OCI-M1 (cell line): ENCODE measurements at regions not wholly inside any gene's neighbourhood (a gene's known extent, or its start where the extent isn't known, plus 50 kb on each side); places are given as distances from the start of the nearest gene placed in this dataset.

Source experiments
- DNase-seq: peaks from one replicate; lab custom pipeline; 2025; lab: John Stamatoyannopoulos, UW

DNA sequence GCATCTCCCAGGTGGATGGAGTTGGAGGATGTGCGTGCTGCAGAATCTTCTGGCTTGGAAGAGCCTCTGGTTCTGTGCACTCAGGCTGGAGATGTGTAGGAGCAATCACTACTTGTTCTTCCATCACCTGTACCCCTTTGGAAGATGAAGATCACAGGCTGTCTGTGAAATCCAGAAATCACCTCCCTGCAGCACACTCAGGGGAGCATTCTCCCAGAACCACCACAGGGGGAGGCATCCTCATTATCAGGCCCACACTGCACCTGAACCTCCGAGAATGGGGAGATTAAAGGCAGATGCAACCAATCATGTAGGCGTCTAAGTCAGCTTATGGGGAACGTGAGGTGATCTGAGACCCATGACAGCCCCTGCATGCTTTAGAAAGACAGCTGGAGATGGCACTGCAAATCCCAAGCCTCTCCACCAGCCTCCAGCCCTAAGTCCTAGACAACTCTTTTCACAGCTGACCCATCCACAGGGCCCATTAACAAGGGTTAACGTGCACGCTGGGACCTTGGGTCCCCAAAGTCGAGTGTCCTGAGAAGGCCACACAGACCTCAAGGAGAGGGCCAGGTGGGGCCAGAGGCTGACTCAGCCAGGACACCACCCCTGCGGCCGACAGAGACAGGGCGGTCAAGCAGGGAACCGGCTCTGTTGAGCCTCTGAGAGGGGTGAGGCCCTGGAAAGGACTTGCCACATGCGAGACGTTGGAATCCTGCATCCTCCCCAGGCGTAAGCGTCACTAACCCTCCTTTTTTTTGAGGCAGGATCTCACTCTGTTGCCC, 314.9 kb downstream of the EIPR1 start:
- DNase-seq: no peak

DNA sequence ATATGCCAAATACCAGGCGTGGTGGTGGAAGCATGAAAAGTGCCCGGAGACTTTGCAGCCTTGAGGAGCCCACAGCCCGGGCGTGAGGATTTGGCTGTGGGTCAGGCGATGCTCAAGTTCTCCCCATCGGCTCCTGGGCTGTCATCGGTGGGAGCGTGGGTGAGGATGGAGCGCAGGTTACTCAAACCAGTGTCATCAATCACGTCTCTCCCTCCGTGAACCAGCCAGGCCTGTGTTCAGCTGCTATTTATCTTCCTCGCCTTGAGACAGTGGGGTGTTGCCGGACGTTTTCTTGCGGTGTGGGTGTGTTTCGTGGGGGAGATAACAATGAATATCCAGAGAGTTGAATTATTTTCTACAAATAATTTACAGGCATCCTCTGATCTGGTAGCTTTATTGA, 317.6 kb downstream of the EIPR1 start:
- DNase-seq: no peak

DNA sequence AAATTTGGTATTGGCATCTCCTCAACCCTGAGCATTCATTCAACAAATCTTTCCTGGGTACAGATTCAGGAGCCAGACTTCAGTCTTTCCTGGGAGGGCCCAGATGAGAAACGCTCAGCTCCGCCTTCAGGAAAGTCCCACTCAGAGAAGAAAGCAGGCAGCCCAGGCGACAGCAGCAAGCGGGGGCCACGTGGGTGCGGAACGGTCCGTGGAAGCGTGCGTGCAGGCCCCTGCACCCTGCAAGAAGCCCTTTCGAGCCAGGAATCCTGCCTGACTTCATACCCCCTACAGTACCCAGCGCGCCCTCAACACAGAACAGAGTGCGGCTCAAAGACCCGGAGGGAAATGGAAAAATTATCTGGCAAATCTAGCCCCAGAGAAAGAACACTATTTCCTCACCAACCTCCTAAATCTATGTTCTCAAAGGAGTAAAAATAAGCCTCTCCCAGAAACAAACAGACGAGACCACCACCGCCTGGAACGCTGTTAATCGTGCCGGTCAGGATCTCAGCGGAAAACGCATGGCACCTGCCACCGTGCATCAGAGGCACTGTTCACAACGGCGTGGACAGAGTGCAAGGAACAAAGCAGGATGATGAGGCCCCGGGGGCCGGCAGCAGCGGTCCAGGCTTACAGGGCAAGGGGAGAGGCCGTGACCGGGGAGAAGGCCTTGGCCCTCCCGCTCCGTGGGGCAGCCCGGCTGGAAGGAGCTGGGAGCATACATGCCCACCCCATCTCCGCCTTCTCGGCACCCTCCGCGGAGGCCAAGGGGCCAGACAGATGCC, 318.3 kb downstream of the EIPR1 start:
- DNase-seq: no peak

DNA sequence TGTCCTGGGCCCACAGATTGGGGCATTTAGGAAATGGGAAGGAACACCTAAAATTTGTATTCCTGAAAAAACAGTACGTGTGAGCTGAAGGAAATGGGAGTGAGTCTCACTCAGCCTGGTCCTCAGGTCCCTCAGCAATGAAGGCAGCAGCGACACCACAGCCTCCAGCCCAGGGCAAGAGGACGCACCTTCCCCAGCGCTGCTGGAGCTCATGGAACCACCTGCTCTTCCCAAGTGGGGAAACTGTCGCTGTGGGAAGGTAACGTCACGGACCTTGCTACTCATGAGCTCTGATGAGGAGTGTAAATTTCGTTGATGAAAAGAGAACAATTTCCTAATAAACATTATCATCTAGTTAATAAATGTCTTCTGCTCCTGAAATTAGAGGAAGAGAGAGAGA, 323.6 kb downstream of the EIPR1 start:
- DNase-seq: no peak

DNA sequence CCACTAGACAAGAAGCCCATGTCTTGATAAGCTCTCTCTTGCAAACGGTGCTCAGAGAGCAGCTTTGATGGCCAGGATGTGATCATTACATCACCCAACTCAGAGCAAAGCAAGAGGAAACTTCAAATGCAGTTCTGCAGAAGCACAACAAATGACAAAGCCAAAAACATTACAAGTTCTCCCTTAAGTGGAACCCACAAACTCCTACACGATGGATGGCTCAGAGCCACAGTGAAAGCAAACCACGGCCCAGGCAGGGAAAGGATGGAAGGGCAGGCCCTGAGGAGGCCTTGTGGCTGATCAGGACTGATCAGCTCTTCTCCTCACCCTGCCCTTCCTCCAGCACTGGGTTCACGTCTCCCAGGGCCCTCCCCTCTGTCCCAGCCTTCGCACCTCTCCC, 326.4 kb downstream of the EIPR1 start:
- no peak for DNase-seq

DNA sequence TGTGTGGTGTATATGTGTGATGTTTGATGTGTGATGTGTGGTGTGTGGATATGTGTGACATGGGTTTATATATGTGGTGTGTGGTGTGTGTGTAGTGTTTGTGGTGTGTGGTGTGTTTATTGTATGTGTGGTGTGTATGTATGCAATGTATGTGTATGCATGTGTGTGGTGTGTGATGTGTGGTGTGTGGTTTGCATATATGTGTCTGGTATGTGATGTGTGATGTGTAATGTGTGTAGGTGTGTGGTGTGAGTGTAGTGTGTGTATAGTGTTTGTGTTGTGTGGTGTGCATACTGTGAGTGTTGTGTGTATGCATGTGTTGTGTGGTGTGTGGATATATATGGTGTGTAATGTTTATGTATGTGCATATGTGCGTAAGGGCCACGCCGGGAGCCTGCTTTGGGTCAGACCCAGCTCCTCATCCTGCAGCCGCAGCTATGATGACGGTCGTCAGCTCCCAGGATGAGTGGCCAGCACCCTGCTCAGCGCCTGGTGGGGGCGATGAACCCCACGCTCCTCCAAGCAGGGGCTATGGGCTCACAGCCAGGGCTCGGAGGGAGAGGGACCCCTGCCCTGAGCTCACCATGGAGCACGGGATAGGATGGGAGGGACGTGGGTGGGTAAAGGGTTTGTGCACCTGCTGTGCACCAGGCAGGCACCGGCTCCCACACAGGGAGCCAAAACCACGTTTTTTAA, 331.3 kb downstream of the EIPR1 start:
- DNase-seq: no peak

DNA sequence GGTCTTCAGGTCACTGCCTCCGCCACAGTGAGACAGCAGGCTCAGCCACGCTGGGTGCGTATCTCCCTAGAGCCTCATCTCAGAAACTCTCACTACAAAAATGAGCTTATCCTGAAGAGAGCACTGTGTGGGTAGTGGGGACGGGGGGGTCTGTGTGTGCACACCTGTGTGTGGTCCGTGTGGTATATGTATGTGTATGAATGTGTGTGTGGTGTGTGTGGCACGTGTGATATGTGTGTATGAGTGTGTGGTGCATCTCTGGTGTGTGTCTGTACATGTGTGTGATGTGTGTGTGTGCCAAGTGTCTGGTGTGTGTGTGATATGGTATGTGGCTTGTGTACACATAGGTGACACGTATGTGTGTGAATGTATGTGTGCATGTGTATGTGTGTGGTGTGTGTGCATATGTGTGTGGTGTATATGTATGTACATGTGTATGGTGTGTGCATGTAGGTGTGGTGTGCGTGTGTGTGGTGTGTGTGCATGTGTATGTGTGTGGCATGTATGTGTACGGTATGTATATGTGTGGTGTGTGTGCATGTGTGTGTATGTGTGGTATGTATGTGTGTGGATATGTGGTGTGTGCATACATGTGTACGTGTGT, 332.2 kb downstream of the EIPR1 start:
- DNase-seq: no peak

DNA sequence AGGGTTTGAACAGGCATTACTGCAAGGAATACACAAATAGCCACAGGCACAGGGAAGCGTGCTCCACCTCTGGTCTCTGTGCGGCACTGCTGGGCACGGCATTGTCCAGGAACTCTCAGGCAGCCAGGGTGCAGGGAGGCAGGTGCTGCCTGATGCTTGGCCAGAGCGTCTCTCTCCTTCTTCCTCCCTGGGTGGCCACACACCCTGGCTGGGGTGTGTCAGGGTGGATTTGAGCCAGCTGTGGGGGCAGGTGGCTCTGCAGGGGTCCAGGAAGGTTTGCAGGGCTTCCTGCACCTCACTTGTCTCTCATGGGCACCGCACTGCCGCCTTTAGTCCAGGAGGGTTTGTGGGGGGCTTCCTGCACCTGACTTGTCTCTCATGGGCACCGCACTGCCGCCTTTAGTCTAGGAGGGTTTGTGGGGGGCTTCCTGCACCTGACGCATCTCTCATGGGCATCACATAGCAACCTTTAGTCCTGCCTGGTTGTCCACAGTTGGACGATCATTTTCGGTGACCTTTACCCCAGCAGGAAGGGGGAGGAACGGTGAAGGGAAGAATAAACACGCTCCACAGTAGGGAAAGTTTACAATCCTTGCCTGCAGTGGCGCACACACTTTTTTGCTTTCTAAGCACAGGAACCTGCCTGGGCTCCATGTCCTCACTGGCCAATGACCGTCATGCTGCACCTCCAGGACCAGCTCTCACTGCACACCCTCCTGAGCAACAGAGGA, 332.9 kb downstream of the EIPR1 start:
- DNase-seq: no peak

DNA sequence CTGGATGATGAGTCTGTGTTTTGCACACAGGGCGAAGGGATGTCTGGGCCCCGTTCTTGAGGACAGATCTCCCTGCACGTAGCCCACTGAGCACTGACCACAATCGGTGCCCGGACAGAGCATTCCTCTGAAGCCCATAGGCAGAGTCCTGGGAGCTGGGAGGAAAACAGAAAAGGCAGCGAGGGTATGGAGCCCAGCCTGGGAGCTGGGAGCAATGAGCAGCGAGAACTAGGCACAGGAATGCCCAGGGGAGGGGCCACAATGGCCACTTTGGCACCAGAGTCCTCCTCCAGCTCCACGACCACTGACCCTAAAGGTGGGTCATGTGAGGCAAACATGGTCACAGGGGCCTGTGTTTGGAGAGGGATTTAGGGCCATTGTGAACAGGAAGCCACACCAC, 333.9 kb downstream of the EIPR1 start:
- DNase-seq: no peak

DNA sequence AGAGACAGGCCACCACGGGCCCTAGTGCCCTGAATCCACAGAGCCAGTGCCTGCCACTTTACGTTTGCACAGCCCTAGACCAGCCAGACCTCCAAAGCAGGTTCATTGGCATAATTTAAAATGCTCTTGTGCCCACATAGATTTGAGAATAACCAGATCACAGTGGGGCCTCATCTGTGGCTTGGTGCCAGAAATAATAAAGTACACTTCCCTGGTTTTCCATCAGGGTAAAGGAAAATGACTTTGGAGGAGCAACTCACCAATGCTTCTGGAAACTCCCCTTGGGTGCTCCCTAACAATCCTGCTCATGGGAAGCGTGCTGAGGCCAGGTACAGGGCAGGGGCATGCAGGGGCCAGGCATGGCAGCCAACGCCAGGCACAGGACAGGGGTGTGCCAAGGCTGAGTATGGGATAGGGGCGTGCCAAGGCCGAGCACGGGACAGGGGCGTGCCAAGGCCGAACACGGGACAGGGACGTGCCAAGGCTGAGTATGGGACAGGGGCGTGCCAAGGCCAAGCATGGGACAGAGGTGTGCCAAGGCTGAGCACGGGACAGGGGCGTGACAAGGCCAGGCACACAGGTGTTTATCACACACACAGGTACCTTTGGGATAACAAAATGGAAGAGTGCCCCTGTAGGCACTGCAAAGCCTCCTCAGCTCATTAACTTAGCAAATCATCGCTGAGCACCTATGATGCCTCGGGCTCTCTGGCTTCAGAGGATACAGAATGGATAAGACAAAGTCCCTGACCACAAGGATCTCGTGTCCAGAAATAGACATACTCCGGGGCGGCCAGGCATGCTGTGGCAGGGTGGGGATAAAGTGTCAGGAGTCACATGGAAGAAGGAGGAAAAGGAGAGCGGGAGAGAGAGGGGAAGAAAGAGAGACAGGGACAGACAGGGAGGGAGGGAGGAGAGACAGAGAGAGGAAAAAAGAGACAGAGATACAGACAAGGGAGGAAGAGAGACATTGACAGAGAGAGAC, 334.7 kb downstream of the EIPR1 start:
- no peak for DNase-seq

DNA sequence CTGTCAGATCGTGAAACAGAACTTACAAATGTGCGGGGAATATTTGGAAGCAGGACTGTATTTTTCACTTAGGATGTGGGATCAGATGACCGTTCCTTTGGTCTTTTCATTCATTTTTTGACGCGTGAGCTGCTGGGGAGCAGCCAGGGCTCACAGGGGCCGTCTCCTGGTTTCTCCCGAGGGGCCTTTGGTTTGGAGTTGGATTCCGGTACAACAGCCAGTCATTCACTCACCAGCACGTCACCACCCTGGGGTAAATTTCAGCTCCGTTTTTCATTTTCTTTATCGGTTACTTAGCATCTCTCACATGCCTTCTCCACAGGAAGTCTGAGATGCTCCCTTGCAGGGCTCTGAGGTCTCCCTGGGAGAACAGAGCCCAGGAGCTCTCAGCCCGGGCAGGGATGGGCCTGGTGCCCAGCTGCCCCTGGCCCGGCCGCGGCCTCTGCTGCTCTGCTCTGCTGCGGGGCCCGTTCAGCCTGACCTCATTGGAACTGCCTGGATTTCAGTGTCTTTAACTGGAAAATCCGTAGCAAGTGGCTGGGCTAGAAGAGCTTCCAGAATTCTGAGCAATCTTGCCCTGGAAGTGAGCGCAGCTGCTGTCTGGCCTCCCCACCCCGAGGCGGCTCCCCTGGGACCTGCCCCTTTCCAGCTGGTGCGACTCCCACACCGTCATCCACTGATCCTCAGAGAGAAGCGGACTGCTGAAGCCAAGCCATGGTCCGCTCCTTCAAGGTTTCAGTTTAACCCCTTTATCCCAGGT, 335.6 kb downstream of the EIPR1 start:
- DNase-seq: no peak

DNA sequence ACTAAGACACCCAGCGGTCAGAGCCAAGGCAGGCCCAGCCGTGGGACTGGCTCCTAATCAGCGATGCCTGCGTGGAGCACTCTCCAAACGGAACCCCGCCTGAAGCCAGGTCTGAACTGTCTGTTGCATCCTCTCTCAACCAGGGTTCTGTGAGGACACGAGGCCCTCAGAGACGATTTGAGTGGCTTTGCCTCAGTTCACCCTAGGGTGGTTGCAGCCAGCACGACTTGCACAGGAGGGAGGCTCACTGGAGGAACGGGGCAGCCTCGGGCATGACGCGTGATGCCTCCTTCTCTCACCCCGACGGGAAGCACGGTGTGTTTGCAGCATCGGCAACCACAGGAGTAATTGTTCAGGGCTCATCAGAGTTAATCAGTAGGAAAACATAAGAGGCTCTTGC, 336.4 kb downstream of the EIPR1 start:
- DNase-seq: no peak

DNA sequence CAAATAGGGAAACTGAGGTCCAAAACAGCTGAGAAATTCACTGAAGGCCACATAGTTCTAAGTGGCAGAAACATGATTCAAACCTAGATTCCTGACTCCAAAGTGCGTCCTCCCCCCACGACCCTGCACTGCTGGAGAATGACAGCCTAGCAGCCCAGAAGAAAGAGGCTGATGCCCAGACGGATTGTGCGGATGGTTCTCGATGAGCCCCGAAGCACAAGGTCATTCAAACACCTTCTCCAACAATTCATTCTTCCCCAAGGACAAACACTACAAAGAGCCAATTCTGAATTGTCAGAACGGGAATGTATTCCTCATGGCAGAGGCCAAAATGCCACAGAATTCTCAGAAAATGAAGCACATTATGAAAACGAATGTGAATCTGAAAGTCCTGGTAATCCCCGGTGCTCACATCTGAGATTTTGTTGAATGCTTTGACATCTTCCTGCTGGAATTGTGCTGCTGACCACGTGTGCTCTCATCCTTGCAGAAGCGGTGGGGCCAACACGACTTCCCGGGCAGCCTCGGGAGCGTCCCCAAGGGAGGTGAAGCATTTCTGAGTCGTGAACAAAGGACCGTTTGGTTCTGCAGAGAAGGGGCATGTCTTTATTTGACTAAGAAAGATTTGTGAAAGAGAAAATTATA, 337.0 kb downstream of the EIPR1 start:
- no peak for DNase-seq

DNA sequence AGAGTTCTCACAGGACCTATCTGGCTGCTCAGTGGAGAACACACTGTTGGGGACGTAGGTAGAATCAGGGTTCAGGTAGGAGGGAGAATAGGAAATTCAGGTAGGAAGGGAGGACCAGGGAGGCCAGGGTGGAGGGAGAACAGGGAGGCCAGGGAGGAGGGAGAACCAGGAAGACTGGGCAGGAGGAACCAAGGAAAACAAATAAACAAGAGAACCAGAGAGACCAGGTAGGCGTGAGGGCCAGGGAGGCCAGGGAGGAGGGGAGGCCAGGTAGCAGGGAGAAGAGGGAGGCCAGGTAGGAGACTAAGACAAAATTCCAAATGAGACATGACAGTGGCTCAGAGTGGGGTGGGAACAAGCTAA, 337.6 kb downstream of the EIPR1 start:
- DNase-seq: no peak

DNA sequence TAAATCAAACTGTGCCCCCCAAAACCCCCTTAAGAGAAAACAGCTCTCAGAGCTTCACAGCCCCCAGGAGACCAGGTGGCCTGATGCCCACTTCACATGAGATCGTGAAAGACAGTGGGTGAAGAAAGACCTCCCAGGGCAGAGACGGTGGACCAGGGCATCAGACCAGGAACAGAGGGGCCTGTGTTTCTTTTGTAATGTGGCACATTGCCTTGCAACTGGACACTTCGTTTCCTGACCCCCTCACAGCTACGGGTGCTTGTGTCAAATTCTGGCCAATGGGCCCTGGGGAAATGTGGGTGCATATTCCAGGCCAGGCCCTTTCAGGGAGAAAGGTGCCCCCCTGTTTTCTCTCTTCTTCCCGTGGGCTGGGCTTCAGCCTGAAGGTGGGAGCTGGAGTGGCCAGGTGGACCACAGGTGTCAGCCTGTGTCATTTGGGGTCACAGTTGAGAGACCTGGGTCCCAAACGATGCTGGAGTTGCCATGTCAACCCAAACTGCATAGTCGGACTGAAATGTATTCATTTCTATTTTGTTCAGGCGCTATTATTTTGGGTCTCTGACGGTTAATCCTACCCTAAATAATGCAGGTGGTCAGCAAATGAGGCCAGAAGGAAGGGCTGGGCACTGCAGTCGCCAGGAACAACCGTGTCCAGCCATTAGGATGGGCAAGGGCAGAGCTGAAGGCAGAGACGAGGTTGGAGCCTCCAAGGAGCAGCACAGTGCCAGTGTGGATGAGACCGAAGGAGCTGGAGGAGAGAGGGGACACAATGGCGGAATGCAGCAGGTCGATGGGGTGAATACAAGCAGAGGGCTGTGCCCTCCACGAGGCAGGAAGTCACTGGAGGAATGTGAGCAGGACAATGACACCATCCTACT, 338.2 kb downstream of the EIPR1 start:
- no peak for DNase-seq

DNA sequence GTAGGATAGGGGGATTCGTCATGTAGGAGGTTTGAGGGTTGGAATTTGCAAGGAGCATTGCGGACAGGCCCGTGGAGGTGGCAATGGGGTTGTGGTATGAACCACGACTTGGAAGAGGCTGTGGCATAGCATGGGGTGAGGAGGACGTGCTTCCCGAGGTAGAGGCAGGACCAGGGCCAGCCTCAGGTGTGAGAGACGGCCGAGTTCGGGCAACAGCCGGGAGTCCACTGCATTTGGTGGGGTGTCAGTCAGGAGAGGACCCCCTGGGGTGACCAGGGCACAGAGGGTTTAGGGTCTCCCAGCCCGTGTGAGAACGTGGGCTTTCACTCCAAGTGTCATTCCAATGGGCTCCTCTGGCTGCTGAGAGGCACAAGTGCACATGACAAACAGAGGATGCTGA, 339.0 kb downstream of the EIPR1 start:
- no peak for DNase-seq

DNA sequence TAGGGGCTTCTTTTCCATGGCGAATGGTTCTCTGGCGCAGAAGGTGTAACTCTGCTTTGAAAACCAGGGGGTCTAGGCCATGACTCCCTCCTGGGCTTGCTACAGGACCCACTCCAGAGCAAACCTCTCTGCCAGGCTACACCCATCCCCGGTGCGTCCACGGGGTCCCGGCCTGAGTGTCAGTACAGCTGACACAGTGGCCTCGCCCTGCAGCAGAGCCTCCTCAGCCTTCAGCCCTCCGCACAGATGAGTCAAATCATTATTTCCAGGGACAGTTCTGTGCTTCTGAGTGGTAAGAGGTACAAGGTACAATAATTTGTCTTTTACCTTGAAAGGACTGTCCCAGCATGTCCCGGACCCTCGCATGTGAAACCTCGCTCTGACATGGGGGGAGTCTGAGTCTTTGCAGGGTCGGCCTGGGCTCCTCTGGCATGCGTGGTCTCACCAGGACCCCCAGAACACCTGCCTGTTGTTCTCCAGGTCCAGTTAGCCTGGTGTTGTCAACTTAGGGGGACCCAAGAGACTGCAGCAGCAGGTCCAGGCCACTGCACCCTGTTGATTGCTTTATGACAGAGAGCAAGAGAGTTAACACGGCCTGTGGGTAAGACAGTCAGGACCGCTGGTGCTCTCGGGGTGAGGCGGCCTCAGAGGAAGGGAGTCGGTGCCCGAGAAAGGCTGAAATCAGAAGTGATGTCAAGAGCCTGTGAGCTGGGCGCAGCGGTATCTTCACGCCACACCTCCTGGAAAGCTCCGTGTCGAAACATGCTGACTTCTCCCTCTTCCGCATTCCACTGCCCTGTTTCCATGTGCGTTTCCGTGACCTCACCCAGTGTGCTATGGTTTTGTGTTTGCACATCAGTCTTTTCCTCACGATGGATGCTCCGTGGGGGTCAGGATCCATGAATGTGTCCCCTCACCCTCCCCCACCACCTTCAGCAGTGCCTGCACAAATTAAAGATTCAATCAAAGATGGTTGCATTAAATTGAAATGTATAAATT, 340.1 kb downstream of the EIPR1 start:
- DNase-seq: no peak
